ENCODE measurements at regions not wholly inside any gene's neighbourhood (a gene's known extent, or its start where the extent isn't known, plus 50 kb on each side); places are given as distances from the start of the nearest gene placed in this dataset.

DNA sequence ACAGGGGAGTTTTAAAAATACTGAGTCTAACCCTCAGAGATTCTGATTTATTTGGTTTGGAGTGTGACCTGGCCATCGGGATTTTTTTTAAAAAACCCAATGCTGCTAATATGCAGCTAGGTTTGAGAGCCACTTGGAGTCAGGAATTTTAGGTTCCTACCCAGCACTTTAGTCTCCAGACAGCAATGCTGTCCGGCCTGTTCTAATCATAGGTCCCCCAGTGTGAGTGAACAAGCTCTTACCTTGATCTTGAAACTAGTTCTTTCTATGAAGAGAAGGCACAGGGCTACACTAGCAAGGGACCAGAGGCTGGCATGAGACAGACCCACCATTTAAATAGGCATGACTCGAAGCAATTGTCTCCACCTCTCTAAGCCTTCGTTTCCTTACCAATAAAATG, 103.5 kb downstream of the SMIM20 start:
- TF ChIP-seq EP300 (IDR thresholded peaks at IDR 0.05; ENCODE audit: borderline replicate concordance) (no peak), MAX (IDR thresholded peaks at IDR 0.05) (no peak), REST (IDR thresholded peaks at IDR 0.05; ENCODE audit: low read depth) (no peak), CEBPB (IDR thresholded peaks at IDR 0.05) (no peak)
